T-cell (primary cell): ENCODE measurements at regions not wholly inside any gene's neighbourhood (a gene's known extent, or its start where the extent isn't known, plus 50 kb on each side); places are given as distances from the start of the nearest gene placed in this dataset.

Source experiments
- ATAC-seq, 4 experiments: fragments of 200-7000 bp in 3 of 4; fragments of 150-1000 bp in 1 of 4; cut with Tn5 transposase; replicated peaks in 1 of 4; 1 replicate in 3 of 4; 2 replicates in 1 of 4; pipeline ENCODE4 v1.10.0; 2021; ENCODE audit warnings: moderate library complexity in 3 of 4, mild to moderate bottlenecking in 2 of 4, moderate number of reproducible peaks in 1 of 4
- CTCF ChIA-PET, 2 donors: fragments of 300-600 bp; sonication (Branson Sonifier 250); formaldehyde crosslinking; loops; one replicate each; lab custom pipeline; 2022; ENCODE audit warnings: antibody characterized with exemption in 2 of 2; lab: Charles Lee
- POLR2A ChIA-PET, 2 donors: fragments of 300-600 bp; sonication (Branson Sonifier 250); formaldehyde crosslinking; loops; one replicate each; lab custom pipeline; 2022; ENCODE audit warnings: antibody characterized with exemption in 2 of 2; lab: Charles Lee
- DNase-seq, 35 experiments: peaks; one replicate each; pipeline versions ENCODE4 v3.0.0 to v3.0.0-alpha.2; 2013 to 2023
- H3K27ac ChIP-seq: one replicate; pipeline ENCODE4 v1.5.1; 2013; ENCODE audit warnings: low read length
- H3K27me3 ChIP-seq, 2 experiments: replicated peaks in 1 of 2; 1 replicate in 1 of 2; 2 replicates in 1 of 2; pipeline versions ENCODE4 v1.6.1 to v1.7.0; 2013; ENCODE audit warnings: low read length in 1 of 2, mixed read lengths in 1 of 2; ENCODE audit not compliant: control insufficient read depth in 2 of 2, insufficient read depth in 2 of 2; ENCODE audit errors: extremely low read depth in 1 of 2
- H3K36me3 ChIP-seq, 2 donors: 1 replicate in 1 of 2; 2 replicates in 1 of 2; pipeline versions ENCODE4 v1.6.1 to v1.7.0; 2013; ENCODE audit warnings: low read length in 1 of 2; ENCODE audit not compliant: control insufficient read depth in 2 of 2, insufficient read depth in 1 of 2; ENCODE audit errors: extremely low read depth in 1 of 2
- H3K4me1 ChIP-seq, 2 experiments: 1 replicate in 1 of 2; 2 replicates in 1 of 2; pipeline versions ENCODE4 v1.6.1 to v1.7.0; 2013; ENCODE audit warnings: low read length in 2 of 2, mixed read lengths in 1 of 2; ENCODE audit not compliant: insufficient read depth in 2 of 2, control insufficient read depth in 1 of 2; ENCODE audit errors: extremely low read depth in 1 of 2
- H3K4me3 ChIP-seq, 2 donors: 1 replicate in 1 of 2; 2 replicates in 1 of 2; pipeline versions ENCODE4 v1.5.1 to v1.7.0; 2013; ENCODE audit warnings: mild to moderate bottlenecking in 2 of 2, low read length in 1 of 2, moderate library complexity in 1 of 2; ENCODE audit not compliant: control insufficient read depth in 1 of 2; ENCODE audit errors: extremely low read depth in 1 of 2
- H3K9me3 ChIP-seq: 2 replicates; pipeline ENCODE4 v1.7.0; 2013
- H3K27ac Mint-ChIP-seq, 2 donors: one replicate each; pipeline ENCODE4 v1.8.0; 2020 to 2021; ENCODE audit warnings: mild to moderate bottlenecking in 2 of 2, mixed read lengths in 2 of 2
- H3K27me3 Mint-ChIP-seq, 2 donors: one replicate each; pipeline ENCODE4 v1.8.0; 2021 to 2022; ENCODE audit warnings: mixed read lengths in 2 of 2
- H3K36me3 Mint-ChIP-seq: one replicate; pipeline ENCODE4 v1.8.0; 2021; ENCODE audit warnings: mixed read lengths
- H3K4me1 Mint-ChIP-seq, 3 donors: one replicate each; pipeline ENCODE4 v1.8.0; 2020 to 2022; ENCODE audit warnings: mixed read lengths in 3 of 3, mild to moderate bottlenecking in 1 of 3
- H3K4me3 Mint-ChIP-seq, 3 donors: one replicate each; pipeline ENCODE4 v1.8.0; 2020 to 2022; ENCODE audit warnings: mild to moderate bottlenecking in 3 of 3, mixed read lengths in 3 of 3, moderate library complexity in 3 of 3
- H3K9me3 Mint-ChIP-seq, 3 donors: one replicate each; pipeline ENCODE4 v1.8.0; 2020 to 2022; ENCODE audit warnings: mixed read lengths in 3 of 3
- WGBS: methylation state at CpG from one replicate; pipeline ENCODE4 v1.1.5; 2013; ENCODE audit warnings: missing lambda C conversion rate; ENCODE audit not compliant: insufficient coverage; 5-methylcytosine and 5-hydroxymethylcytosine counted together

GRCh38 chr1:94329276-94329675 lies 88.9 kb upstream of the ABCD3 start:
- ChIA-PET CTCF (interaction anchor here in 1 of 2 donors (0.5 to 0.6 kb wide), 2 partner anchors 1154 to 1180 kb away, joined by 3 read pairs; no protein-coding TSS in a partner anchor), POLR2A (no interaction called here)
- H3K27me3 ChIP-seq = peaks cover 0 to 15% of the 10 kb centered on the region in 2 experiments
- H3K4me3 Mint-ChIP-seq = no peak overlapping the region
- H3K27me3 Mint-ChIP-seq = peaks cover 34 to 50% of the 10 kb centered on the region in 2 donors
- H3K4me1 ChIP-seq = no peaks in the 10 kb centered on the region
- peaks cover 0 to 10% (median 3%) of the 10 kb centered on the region in 3 donors for H3K4me1 Mint-ChIP-seq
- H3K36me3 ChIP-seq = no peaks in the 10 kb centered on the region
- no peaks in the 10 kb centered on the region for H3K9me3 ChIP-seq
- no peak overlapping the region for H3K4me3 ChIP-seq
- ATAC-seq (no peak), DNase-seq (no peak)
- no peaks in the 10 kb centered on the region for H3K36me3 Mint-ChIP-seq
- H3K27ac ChIP-seq = no peak overlapping the region
- WGBS = 100% methylated on average over 3 of the region's 4 CpGs
- H3K27ac Mint-ChIP-seq = no peak overlapping the region
- no peaks in the 10 kb centered on the region for H3K9me3 Mint-ChIP-seq

GRCh38 chr1:94327001-94327690 lies 89.8 kb upstream of the ARHGAP29 start:
- WGBS = 66% methylated on average over 7 of the region's 18 CpGs
- H3K36me3 ChIP-seq = no peaks in the 10 kb centered on the region
- DNase-seq = no peak
- no peak overlapping the region for H3K27ac Mint-ChIP-seq
- ChIA-PET POLR2A (no interaction called here), CTCF (no interaction called here)
- H3K27me3 Mint-ChIP-seq = peaks cover 34 to 53% of the 10 kb centered on the region in 2 donors
- no peak overlapping the region for H3K27ac ChIP-seq
- ATAC-seq = no peak
- H3K9me3 ChIP-seq = no peaks in the 10 kb centered on the region
- H3K36me3 Mint-ChIP-seq = no peaks in the 10 kb centered on the region
- no peak overlapping the region for H3K4me3 Mint-ChIP-seq
- no peaks in the 10 kb centered on the region for H3K4me1 ChIP-seq
- H3K4me3 ChIP-seq = no peak overlapping the region
- H3K4me1 Mint-ChIP-seq = peaks cover 0 to 10% (median 3%) of the 10 kb centered on the region in 3 donors
- peaks cover 0 to 16% of the 10 kb centered on the region in 2 experiments for H3K27me3 ChIP-seq
- H3K9me3 Mint-ChIP-seq = no peaks in the 10 kb centered on the region

- POLR2A ChIA-PET = no interaction called here
- H3K4me3 Mint-ChIP-seq = no peak overlapping the region
- no peaks in the 10 kb centered on the region for H3K9me3 Mint-ChIP-seq
- H3K4me3 ChIP-seq = no peak overlapping the region
- H3K27ac Mint-ChIP-seq = no peak overlapping the region
- peaks cover 34 to 54% of the 10 kb centered on the region in 2 donors for H3K27me3 Mint-ChIP-seq
- no peak overlapping the region for H3K27ac ChIP-seq
- no peaks in the 10 kb centered on the region for H3K9me3 ChIP-seq
- DNase-seq (no peak), ATAC-seq (no peak)
- H3K4me1 Mint-ChIP-seq = peaks cover 0 to 10% (median 3%) of the 10 kb centered on the region in 3 donors
- WGBS = no CpG with 5 or more reads among the region's 4 CpGs
- no peaks in the 10 kb centered on the region for H3K36me3 Mint-ChIP-seq
- peaks cover 0 to 14% of the 10 kb centered on the region in 2 experiments for H3K27me3 ChIP-seq
- CTCF ChIA-PET = no interaction called here
- no peaks in the 10 kb centered on the region for H3K36me3 ChIP-seq
- H3K4me1 ChIP-seq = no peaks in the 10 kb centered on the region
Observed at GRCh38 chr1:94326329-94326728, 88.9 kb upstream of the ARHGAP29 start.

- Mint-ChIP-seq H3K36me3 (no peaks in the 10 kb centered on the region), H3K4me3 (no peak overlapping the region), H3K9me3 (no peaks in the 10 kb centered on the region), H3K4me1 (peaks cover 0 to 10% (median 3%) of the 10 kb centered on the region in 3 donors), H3K27ac (no peak overlapping the region), H3K27me3 (peaks cover 31 to 48% of the 10 kb centered on the region in 2 donors)
- H3K36me3 ChIP-seq = no peaks in the 10 kb centered on the region
- H3K4me1 ChIP-seq = no peaks in the 10 kb centered on the region
- H3K9me3 ChIP-seq = no peaks in the 10 kb centered on the region
- 17% methylated on average over 1 of the region's 5 CpGs for WGBS
- no peak for ATAC-seq
- no peak overlapping the region for H3K27ac ChIP-seq
- ChIA-PET CTCF (no interaction called here), POLR2A (no interaction called here)
- peaks cover 0 to 16% of the 10 kb centered on the region in 2 experiments for H3K27me3 ChIP-seq
- no peak for DNase-seq
- H3K4me3 ChIP-seq = no peak overlapping the region
Observed at GRCh38 chr1:94325377-94326302, 88.3 kb upstream of the ARHGAP29 start.

- no peaks in the 10 kb centered on the region for H3K9me3 ChIP-seq
- H3K36me3 ChIP-seq = no peaks in the 10 kb centered on the region
- CTCF ChIA-PET = no interaction called here
- H3K27ac ChIP-seq = no peak overlapping the region
- H3K27me3 ChIP-seq = peaks cover 0 to 14% of the 10 kb centered on the region in 2 experiments
- Mint-ChIP-seq H3K27me3 (peaks cover 28 to 37% of the 10 kb centered on the region in 2 donors), H3K36me3 (no peaks in the 10 kb centered on the region), H3K4me3 (no peak overlapping the region), H3K9me3 (no peaks in the 10 kb centered on the region), H3K4me1 (peaks cover 0 to 5% (median 3%) of the 10 kb centered on the region in 3 donors), H3K27ac (no peak overlapping the region)
- no peaks in the 10 kb centered on the region for H3K4me1 ChIP-seq
- DNase-seq (no peak), ATAC-seq (no peak)
- no peak overlapping the region for H3K4me3 ChIP-seq
- POLR2A ChIA-PET = no interaction called here
- no CpG with 5 or more reads among the region's 4 CpGs for WGBS
Observed at GRCh38 chr1:94324178-94324544, 86.8 kb upstream of the ARHGAP29 start.

GRCh38 chr1:94323311-94324177 lies 86.2 kb upstream of the ARHGAP29 start:
- H3K9me3 Mint-ChIP-seq = no peaks in the 10 kb centered on the region
- no peak overlapping the region for H3K4me3 Mint-ChIP-seq
- ATAC-seq = no peak
- ChIA-PET POLR2A (no interaction called here), CTCF (interaction anchor here in 1 of 2 donors (1.2 kb wide), 1 partner anchor 11 kb away, joined by 4 read pairs; no protein-coding TSS in a partner anchor)
- no peak overlapping the region for H3K4me3 ChIP-seq
- no peaks in the 10 kb centered on the region for H3K36me3 Mint-ChIP-seq
- H3K36me3 ChIP-seq = no peaks in the 10 kb centered on the region
- H3K4me1 ChIP-seq = no peaks in the 10 kb centered on the region
- H3K27ac ChIP-seq = no peak overlapping the region
- 77% methylated on average over 2 of the region's 7 CpGs for WGBS
- peaks cover 24 to 37% of the 10 kb centered on the region in 2 donors for H3K27me3 Mint-ChIP-seq
- H3K4me1 Mint-ChIP-seq = peaks cover 0 to 5% (median 3%) of the 10 kb centered on the region in 3 donors
- no peak for DNase-seq
- peaks cover 0 to 14% of the 10 kb centered on the region in 2 experiments for H3K27me3 ChIP-seq
- H3K27ac Mint-ChIP-seq = no peak overlapping the region
- H3K9me3 ChIP-seq = no peaks in the 10 kb centered on the region
